Osteocyte (in vitro differentiated cells): ENCODE measurements at regions not wholly inside any gene's neighbourhood (a gene's known extent, or its start where the extent isn't known, plus 50 kb on each side); places are given as distances from the start of the nearest gene placed in this dataset.

ENCODE experiments used
- DNase-seq: peaks from one replicate; pipeline ENCODE4 v3.0.0; 2021; ENCODE audit warnings: mixed read lengths; ENCODE audit not compliant: unreplicated experiment; ENCODE audit errors: extremely low spot score
- H3K27ac Mint-ChIP-seq: one replicate; pipeline ENCODE4 v1.8.0; 2021; ENCODE audit warnings: mild to moderate bottlenecking, mixed read lengths; ENCODE audit not compliant: unreplicated experiment
- H3K27me3 Mint-ChIP-seq: one replicate; pipeline ENCODE4 v1.8.0; 2021; ENCODE audit warnings: mixed read lengths; ENCODE audit not compliant: unreplicated experiment
- H3K36me3 Mint-ChIP-seq: one replicate; pipeline ENCODE4 v1.8.0; 2021; ENCODE audit warnings: mixed read lengths; ENCODE audit not compliant: unreplicated experiment
- H3K4me1 Mint-ChIP-seq: one replicate; pipeline ENCODE4 v1.8.0; 2021; ENCODE audit warnings: mixed read lengths; ENCODE audit not compliant: unreplicated experiment
- H3K4me3 Mint-ChIP-seq: one replicate; pipeline ENCODE4 v1.8.0; 2021; ENCODE audit warnings: mild to moderate bottlenecking, moderate library complexity, mixed read lengths; ENCODE audit not compliant: unreplicated experiment
- H3K9me3 Mint-ChIP-seq: one replicate; pipeline ENCODE4 v1.8.0; 2021; ENCODE audit warnings: mixed read lengths; ENCODE audit not compliant: unreplicated experiment
- TF ChIP-seq, protein P1 (sequence below): fragments of 200-600 bp; sonication (generic); IDR thresholded peaks from 2 replicates; pipeline ENCODE4 v1.5.0; 2021; ENCODE audit warnings: antibody characterized with exemption, mild to moderate bottlenecking, moderate library complexity

DNA sequence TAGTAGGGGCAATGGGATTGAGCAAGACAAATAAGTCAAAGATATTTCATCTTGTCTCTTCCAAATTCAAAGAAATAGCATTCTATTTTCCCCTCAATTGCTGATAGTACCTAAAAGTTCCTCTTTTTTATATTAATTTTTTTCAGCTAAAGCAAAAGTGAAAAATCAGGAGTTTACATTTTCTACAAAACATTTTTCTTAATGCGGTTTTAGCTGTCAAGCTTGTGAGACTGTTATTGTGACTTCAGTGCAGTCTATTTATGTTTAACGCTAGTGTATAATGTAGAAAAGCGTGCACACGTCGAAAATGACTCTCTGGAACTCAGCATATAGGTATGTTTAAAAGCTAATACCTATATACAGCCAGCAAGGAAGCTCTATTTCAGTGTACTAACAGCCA lies 119.8 kb downstream of the BTBD3 start:
- Mint-ChIP-seq H3K36me3 (no peaks in the 10 kb centered on the region), H3K27ac (no peak overlapping the region), H3K4me3 (no peak overlapping the region), H3K27me3 (peaks cover 3% of the 10 kb centered on the region), H3K4me1 (no peaks in the 10 kb centered on the region), H3K9me3 (no peaks in the 10 kb centered on the region)
- DNase-seq, result no peak
- TF ChIP-seq, protein P1, sequence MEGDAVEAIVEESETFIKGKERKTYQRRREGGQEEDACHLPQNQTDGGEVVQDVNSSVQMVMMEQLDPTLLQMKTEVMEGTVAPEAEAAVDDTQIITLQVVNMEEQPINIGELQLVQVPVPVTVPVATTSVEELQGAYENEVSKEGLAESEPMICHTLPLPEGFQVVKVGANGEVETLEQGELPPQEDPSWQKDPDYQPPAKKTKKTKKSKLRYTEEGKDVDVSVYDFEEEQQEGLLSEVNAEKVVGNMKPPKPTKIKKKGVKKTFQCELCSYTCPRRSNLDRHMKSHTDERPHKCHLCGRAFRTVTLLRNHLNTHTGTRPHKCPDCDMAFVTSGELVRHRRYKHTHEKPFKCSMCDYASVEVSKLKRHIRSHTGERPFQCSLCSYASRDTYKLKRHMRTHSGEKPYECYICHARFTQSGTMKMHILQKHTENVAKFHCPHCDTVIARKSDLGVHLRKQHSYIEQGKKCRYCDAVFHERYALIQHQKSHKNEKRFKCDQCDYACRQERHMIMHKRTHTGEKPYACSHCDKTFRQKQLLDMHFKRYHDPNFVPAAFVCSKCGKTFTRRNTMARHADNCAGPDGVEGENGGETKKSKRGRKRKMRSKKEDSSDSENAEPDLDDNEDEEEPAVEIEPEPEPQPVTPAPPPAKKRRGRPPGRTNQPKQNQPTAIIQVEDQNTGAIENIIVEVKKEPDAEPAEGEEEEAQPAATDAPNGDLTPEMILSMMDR, result no peak

DNA sequence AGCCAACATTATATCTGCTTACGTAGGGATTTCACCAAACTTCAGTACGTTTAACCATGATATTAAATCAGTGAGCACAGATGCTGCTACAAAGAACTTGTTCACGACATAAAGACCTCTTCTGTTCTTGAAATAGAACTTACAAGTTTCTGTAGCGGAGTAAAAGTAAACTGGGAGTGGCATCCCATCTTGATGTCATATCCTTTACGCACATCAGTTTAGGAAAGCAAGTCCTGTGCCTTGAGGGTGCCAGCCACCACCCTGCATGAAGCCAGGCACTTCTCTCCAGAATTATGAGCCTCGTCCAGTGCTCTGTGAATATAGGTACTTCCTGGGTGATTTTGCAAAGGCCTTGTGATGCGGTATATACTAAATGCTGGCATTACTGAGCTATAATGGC lies 122.6 kb downstream of the BTBD3 start:
- no peaks in the 10 kb centered on the region for H3K36me3 Mint-ChIP-seq
- DNase-seq, result no peak
- H3K27ac Mint-ChIP-seq, result no peak overlapping the region
- no peaks in the 10 kb centered on the region for H3K9me3 Mint-ChIP-seq
- H3K4me1 Mint-ChIP-seq, result no peaks in the 10 kb centered on the region
- TF ChIP-seq, protein P1, result no peak
- no peaks in the 10 kb centered on the region for H3K27me3 Mint-ChIP-seq
- no peak overlapping the region for H3K4me3 Mint-ChIP-seq

DNA sequence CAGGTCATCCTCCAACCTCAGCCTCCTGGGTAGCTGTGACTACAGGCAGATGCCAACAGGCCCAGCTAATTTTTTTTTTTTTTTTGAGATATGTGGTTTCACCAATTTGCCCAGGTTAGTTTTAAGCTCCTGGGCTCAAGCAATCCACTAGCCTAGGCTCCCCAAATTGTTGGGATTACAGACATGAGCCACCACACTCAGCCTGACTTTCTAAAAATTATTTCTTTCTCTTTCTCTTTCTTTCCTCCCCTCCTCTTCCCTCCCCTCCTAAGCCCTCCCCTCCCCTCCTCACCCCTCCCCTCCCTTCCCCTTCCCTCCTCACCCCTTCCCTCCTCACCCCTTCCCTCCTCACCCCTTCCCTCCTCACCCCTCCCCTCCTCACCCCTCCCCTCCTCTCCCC lies 127.3 kb downstream of the BTBD3 start:
- Mint-ChIP-seq H3K4me1 (no peaks in the 10 kb centered on the region), H3K27me3 (no peaks in the 10 kb centered on the region), H3K27ac (no peak overlapping the region), H3K4me3 (no peak overlapping the region), H3K9me3 (no peaks in the 10 kb centered on the region), H3K36me3 (no peaks in the 10 kb centered on the region)
- DNase-seq, result no peak
- TF ChIP-seq, protein P1, result no peak

DNA sequence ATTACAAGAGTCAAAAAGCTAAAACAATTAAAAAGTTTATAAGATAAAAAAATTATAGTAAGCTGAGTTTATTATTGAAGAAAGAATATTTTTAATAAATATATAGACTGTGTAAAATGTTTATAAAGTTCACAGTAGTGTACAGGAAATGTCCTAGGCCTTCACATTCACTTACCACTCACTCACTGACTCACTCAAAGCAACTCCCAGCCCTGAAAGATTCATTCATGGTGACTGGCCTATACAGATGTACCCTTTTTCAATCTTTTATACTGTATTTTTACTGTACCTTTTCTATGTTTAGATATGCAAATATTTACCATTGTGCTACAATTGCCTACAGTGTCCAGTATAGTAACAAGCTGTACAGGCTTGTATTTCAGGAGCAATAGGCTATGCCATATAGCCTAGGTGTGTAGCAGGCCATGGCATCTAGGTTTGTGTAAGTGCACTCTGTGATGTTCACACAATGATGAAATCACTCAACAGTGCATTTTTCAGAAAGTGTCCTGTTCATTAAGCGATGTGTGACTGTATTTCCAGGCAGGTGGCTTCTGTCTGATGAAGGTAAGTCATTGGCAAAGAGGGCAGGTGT lies 130.2 kb downstream of the BTBD3 start:
- Mint-ChIP-seq H3K9me3 (no peaks in the 10 kb centered on the region), H3K4me1 (no peaks in the 10 kb centered on the region), H3K4me3 (no peak overlapping the region), H3K27ac (no peak overlapping the region), H3K27me3 (no peaks in the 10 kb centered on the region), H3K36me3 (no peaks in the 10 kb centered on the region)
- TF ChIP-seq, protein P1, result no peak
- DNase-seq, result no peak

DNA sequence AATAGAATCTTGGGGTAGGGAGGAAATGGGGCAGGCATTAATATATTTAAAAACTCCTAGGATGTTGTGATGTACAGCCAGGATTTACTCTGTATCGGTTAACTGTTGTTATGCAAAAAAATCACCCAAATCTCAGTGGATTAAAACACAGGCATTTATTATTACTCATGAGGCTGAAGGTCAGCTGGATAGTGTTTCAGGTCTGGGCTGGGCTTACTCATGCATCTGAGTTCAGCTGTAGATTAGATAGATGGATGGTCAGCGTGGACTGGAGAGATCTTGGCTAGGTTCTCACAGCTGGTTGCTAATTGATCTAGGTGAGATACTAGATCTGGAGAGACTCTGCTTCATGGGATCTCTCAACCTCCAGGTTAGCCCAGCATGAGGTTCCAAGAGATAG lies 131.4 kb downstream of the BTBD3 start:
- Mint-ChIP-seq H3K9me3 (no peaks in the 10 kb centered on the region), H3K4me1 (peaks cover 5% of the 10 kb centered on the region), H3K27ac (no peak overlapping the region), H3K27me3 (no peaks in the 10 kb centered on the region), H3K36me3 (no peaks in the 10 kb centered on the region), H3K4me3 (no peak overlapping the region)
- DNase-seq, result no peak
- TF ChIP-seq, protein P1, result no peak
